Mesendoderm (in vitro differentiated cells): ENCODE measurements at regions not wholly inside any gene's neighbourhood (a gene's known extent, or its start where the extent isn't known, plus 50 kb on each side); places are given as distances from the start of the nearest gene placed in this dataset.

Source experiments
- DNase-seq: peaks from one replicate; pipeline ENCODE4 v3.0.0; 2013
- H2AK5ac ChIP-seq: 2 replicates; pipeline ENCODE4 v1.6.1; 2013; ENCODE audit warnings: low read length, inconsistent platforms
- H2BK120ac ChIP-seq: 2 replicates; pipeline ENCODE4 v1.6.1; 2013; ENCODE audit warnings: low read depth, mild to moderate bottlenecking, low read length, moderate library complexity, mixed read lengths
- H2BK15ac ChIP-seq: replicated peaks from 2 replicates; pipeline ENCODE4 v1.6.1; 2013; ENCODE audit warnings: low read depth, mild to moderate bottlenecking, moderate library complexity
- H2BK5ac ChIP-seq: 2 replicates; pipeline ENCODE4 v1.6.1; 2013; ENCODE audit warnings: low read length, inconsistent platforms
- H3K18ac ChIP-seq: 2 replicates; pipeline ENCODE4 v1.6.1; 2013; ENCODE audit warnings: mild to moderate bottlenecking, low read length, mixed read lengths
- H3K23ac ChIP-seq: one replicate; pipeline ENCODE4 v1.6.1; 2013; ENCODE audit warnings: low read length
- H3K27ac ChIP-seq: 2 replicates; pipeline ENCODE4 v1.5.1; 2013; ENCODE audit warnings: low read depth, mild to moderate bottlenecking, inconsistent platforms, low read length, moderate library complexity
- H3K27me3 ChIP-seq: 2 replicates; pipeline ENCODE4 v1.6.1; 2013; ENCODE audit warnings: low read length, control low read depth, mild to moderate bottlenecking, inconsistent platforms; ENCODE audit not compliant: insufficient read depth, poor library complexity
- H3K36me3 ChIP-seq: 2 replicates; pipeline ENCODE4 v1.6.1; 2013; ENCODE audit warnings: low read length, inconsistent platforms; ENCODE audit not compliant: control insufficient read depth, insufficient read depth
- H3K4ac ChIP-seq: one replicate; pipeline ENCODE4 v1.6.1; 2013; ENCODE audit warnings: low read depth, mild to moderate bottlenecking, low read length, moderate library complexity
- H3K4me1 ChIP-seq: 2 replicates; pipeline ENCODE4 v1.6.1; 2013; ENCODE audit warnings: low read depth, low read length, inconsistent platforms; ENCODE audit not compliant: control insufficient read depth
- H3K4me2 ChIP-seq: 2 replicates; pipeline ENCODE4 v1.6.1; 2013; ENCODE audit warnings: low read length
- H3K4me3 ChIP-seq: 2 replicates; pipeline ENCODE4 v1.5.1; 2013; ENCODE audit warnings: mild to moderate bottlenecking, low read length
- H3K56ac ChIP-seq: one replicate; pipeline ENCODE4 v1.6.1; 2013; ENCODE audit warnings: low read length
- H3K79me1 ChIP-seq: 2 replicates; pipeline ENCODE4 v1.6.1; 2013; ENCODE audit warnings: low read length, inconsistent platforms
- H3K79me2 ChIP-seq: 2 replicates; pipeline ENCODE4 v1.6.1; 2013; ENCODE audit warnings: mild to moderate bottlenecking, low read length; ENCODE audit not compliant: control insufficient read depth, insufficient read depth
- H3K9ac ChIP-seq: 2 replicates; pipeline ENCODE4 v1.6.1; 2013; ENCODE audit warnings: low read length, inconsistent platforms
- H4K5ac ChIP-seq: one replicate; pipeline ENCODE4 v1.6.1; 2013; ENCODE audit warnings: low read length
- H4K8ac ChIP-seq: one replicate; pipeline ENCODE4 v1.6.1; 2013; ENCODE audit warnings: low read depth, mild to moderate bottlenecking, control low read depth, low read length, moderate library complexity
- WGBS: extraction: QIAGEN DNeasy Blood & Tissue Kit; methylation state at CpG from one replicate; pipeline ENCODE4 v1.1.7; 2013; ENCODE audit warnings: low lambda C conversion rate, missing lambda C conversion rate; ENCODE audit not compliant: insufficient coverage; ENCODE audit errors: extremely low coverage; 5-methylcytosine and 5-hydroxymethylcytosine counted together

GRCh38 chr11:109298865-109299264 lies 123.1 kb upstream of the C11orf87 start:
- Histone ChIP-seq H3K4ac (no peak overlapping the region), H3K27ac (no peak overlapping the region), H3K27me3 (no peaks in the 10 kb centered on the region), H4K8ac (no peak overlapping the region), H3K79me1 (no peaks in the 10 kb centered on the region), H3K4me2 (no peak overlapping the region), H3K4me3 (no peak overlapping the region), H3K9ac (no peak overlapping the region), H3K18ac (no peak overlapping the region), H3K79me2 (no peaks in the 10 kb centered on the region), H2BK15ac (no peak overlapping the region), H3K36me3 (no peaks in the 10 kb centered on the region), H3K4me1 (peaks cover 2% of the 10 kb centered on the region), H2BK120ac (no peak overlapping the region), H3K23ac (no peak overlapping the region), H3K56ac (no peak overlapping the region), H2BK5ac (no peak overlapping the region), H4K5ac (no peak overlapping the region), H2AK5ac (no peak overlapping the region)
- no peak for DNase-seq
- no CpG with 5 or more reads among the region's 2 CpGs for WGBS

- Histone ChIP-seq H3K36me3 (no peaks in the 10 kb centered on the region), H3K9ac (no peak overlapping the region), H3K4me3 (no peak overlapping the region), H3K18ac (no peak overlapping the region), H3K27me3 (no peaks in the 10 kb centered on the region), H2AK5ac (no peak overlapping the region), H3K56ac (no peak overlapping the region), H2BK5ac (no peak overlapping the region), H3K27ac (no peak overlapping the region), H3K4ac (no peak overlapping the region), H3K79me1 (no peaks in the 10 kb centered on the region), H4K8ac (no peak overlapping the region), H3K4me2 (no peak overlapping the region), H2BK120ac (no peak overlapping the region), H4K5ac (no peak overlapping the region), H2BK15ac (no peak overlapping the region), H3K79me2 (no peaks in the 10 kb centered on the region), H3K4me1 (peaks cover 2% of the 10 kb centered on the region), H3K23ac (no peak overlapping the region)
- no CpG with 5 or more reads among the region's 3 CpGs for whole genome bisulfite sequencing
- DNase-seq, result no peak
These were observed 121.8 kb upstream of the C11orf87 start for GRCh38 chr11:109300211-109300610.

- Histone ChIP-seq H3K4me2 (no peak overlapping the region), H3K4me3 (no peak overlapping the region), H3K4ac (no peak overlapping the region), H3K79me1 (no peaks in the 10 kb centered on the region), H4K5ac (no peak overlapping the region), H3K27me3 (no peaks in the 10 kb centered on the region), H2BK5ac (no peak overlapping the region), H3K36me3 (no peaks in the 10 kb centered on the region), H3K56ac (no peak overlapping the region), H3K9ac (no peak overlapping the region), H4K8ac (no peak overlapping the region), H3K79me2 (no peaks in the 10 kb centered on the region), H2AK5ac (no peak overlapping the region), H3K18ac (no peak overlapping the region), H3K27ac (no peak overlapping the region), H2BK15ac (no peak overlapping the region), H3K23ac (no peak overlapping the region), H2BK120ac (no peak overlapping the region), H3K4me1 (peaks cover 2% of the 10 kb centered on the region)
- no CpG with 5 or more reads among the region's 4 CpGs for WGBS
- DNase-seq, result peak; percentile 25
These were observed 119.2 kb upstream of the C11orf87 start for GRCh38 chr11:109302591-109303334.

GRCh38 chr11:109303342-109303741 lies 118.6 kb upstream of the C11orf87 start:
- no peak overlapping the region for H2AK5ac ChIP-seq
- H3K56ac ChIP-seq, result no peak overlapping the region
- no CpG with 5 or more reads among the region's 1 CpG for WGBS
- no peak overlapping the region for H3K18ac ChIP-seq
- no peak overlapping the region for H3K23ac ChIP-seq
- no peaks in the 10 kb centered on the region for H3K27me3 ChIP-seq
- H3K79me1 ChIP-seq, result no peaks in the 10 kb centered on the region
- no peak overlapping the region for H3K4ac ChIP-seq
- H3K27ac ChIP-seq, result no peak overlapping the region
- H3K4me2 ChIP-seq, result no peak overlapping the region
- H3K79me2 ChIP-seq, result no peaks in the 10 kb centered on the region
- no peak overlapping the region for H2BK120ac ChIP-seq
- DNase-seq, result no peak
- no peaks in the 10 kb centered on the region for H3K36me3 ChIP-seq
- peaks cover 2% of the 10 kb centered on the region for H3K4me1 ChIP-seq
- no peak overlapping the region for H4K5ac ChIP-seq
- no peak overlapping the region for H3K4me3 ChIP-seq
- no peak overlapping the region for H4K8ac ChIP-seq
- H2BK5ac ChIP-seq, result no peak overlapping the region
- H3K9ac ChIP-seq, result no peak overlapping the region
- H2BK15ac ChIP-seq, result no peak overlapping the region

GRCh38 chr11:109304159-109304558 lies 117.8 kb upstream of the C11orf87 start:
- Histone ChIP-seq H3K27ac (no peak overlapping the region), H3K79me2 (no peaks in the 10 kb centered on the region), H4K8ac (no peak overlapping the region), H3K4ac (no peak overlapping the region), H3K56ac (no peak overlapping the region), H3K9ac (no peak overlapping the region), H3K4me1 (peaks cover 2% of the 10 kb centered on the region), H3K4me3 (no peak overlapping the region), H3K79me1 (no peaks in the 10 kb centered on the region), H2BK15ac (no peak overlapping the region), H3K18ac (no peak overlapping the region), H4K5ac (no peak overlapping the region), H3K36me3 (no peaks in the 10 kb centered on the region), H3K23ac (no peak overlapping the region), H2AK5ac (no peak overlapping the region), H3K27me3 (no peaks in the 10 kb centered on the region), H3K4me2 (no peak overlapping the region), H2BK120ac (no peak overlapping the region), H2BK5ac (no peak overlapping the region)
- DNase-seq, result no peak
- WGBS, result no CpG with 5 or more reads among the region's 1 CpG

- no peak overlapping the region for H2BK5ac ChIP-seq
- no peak overlapping the region for H2AK5ac ChIP-seq
- no peak overlapping the region for H3K9ac ChIP-seq
- H3K56ac ChIP-seq, result no peak overlapping the region
- no peak overlapping the region for H4K5ac ChIP-seq
- DNase-seq, result no peak
- no peaks in the 10 kb centered on the region for H3K79me1 ChIP-seq
- no peak overlapping the region for H3K4ac ChIP-seq
- no peak overlapping the region for H2BK120ac ChIP-seq
- no peaks in the 10 kb centered on the region for H3K79me2 ChIP-seq
- H3K4me2 ChIP-seq, result no peak overlapping the region
- no peak overlapping the region for H4K8ac ChIP-seq
- no peak overlapping the region for H2BK15ac ChIP-seq
- H3K23ac ChIP-seq, result no peak overlapping the region
- no peaks in the 10 kb centered on the region for H3K36me3 ChIP-seq
- H3K4me3 ChIP-seq, result no peak overlapping the region
- H3K27me3 ChIP-seq, result no peaks in the 10 kb centered on the region
- WGBS, result no CpG with 5 or more reads among the region's 7 CpGs
- peaks cover 2% of the 10 kb centered on the region for H3K4me1 ChIP-seq
- H3K18ac ChIP-seq, result no peak overlapping the region
- no peak overlapping the region for H3K27ac ChIP-seq
These were observed 117.0 kb upstream of the C11orf87 start for GRCh38 chr11:109305009-109305408.
